GM18870 (cell line): ENCODE measurements at regions not wholly inside any gene's neighbourhood (a gene's known extent, or its start where the extent isn't known, plus 50 kb on each side); places are given as distances from the start of the nearest gene placed in this dataset.
"Not testable (repeated sequence)": the region's sequence is repeated elsewhere in the genome, so short reads cannot be mapped to it uniquely, and the experiment has no call there.

Experiments
- ATAC-seq: cut with Tn5 transposase; IDR thresholded peaks from one replicate; pipeline ENCODE4 v1.9.1; 2021; ENCODE audit warnings: moderate library complexity; ENCODE audit not compliant: unreplicated experiment

- no peak for ATAC-seq
Observed at GRCh38 chr15:35975941-35976340, 430.0 kb upstream of the DPH6 start.

- ATAC-seq = no peak
Observed at GRCh38 chr15:35979608-35980007, 433.6 kb upstream of the DPH6 start.

- no peak for ATAC-seq
Observed at GRCh38 chr15:35980719-35981118, 434.8 kb upstream of the DPH6 start.

GRCh38 chr15:35986191-35986721, 440.3 kb upstream of the DPH6 start:
- ATAC-seq = no peak

DNA sequence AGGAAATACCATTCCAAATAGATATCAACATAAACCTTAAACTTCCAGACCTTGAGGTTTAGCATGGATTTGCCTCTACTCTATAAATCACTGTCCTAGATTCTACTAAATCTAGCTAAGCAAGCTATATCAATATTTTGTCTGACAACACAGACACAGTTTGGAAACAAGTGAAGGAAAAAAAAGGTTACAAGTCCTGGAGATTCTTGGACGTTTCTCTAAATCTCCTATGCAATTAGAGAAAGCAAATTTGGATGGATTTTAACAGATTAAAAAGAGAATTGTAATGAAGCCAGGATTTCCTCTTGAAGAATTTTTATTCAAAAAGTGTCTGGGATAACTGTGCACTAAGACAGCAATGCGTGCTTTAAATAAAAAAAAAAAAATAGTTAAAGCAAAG, 441.1 kb upstream of the DPH6 start:
- ATAC-seq = no peak

GRCh38 chr15:35991386-35991785, 445.4 kb upstream of the DPH6 start:
- ATAC-seq = no peak

DNA sequence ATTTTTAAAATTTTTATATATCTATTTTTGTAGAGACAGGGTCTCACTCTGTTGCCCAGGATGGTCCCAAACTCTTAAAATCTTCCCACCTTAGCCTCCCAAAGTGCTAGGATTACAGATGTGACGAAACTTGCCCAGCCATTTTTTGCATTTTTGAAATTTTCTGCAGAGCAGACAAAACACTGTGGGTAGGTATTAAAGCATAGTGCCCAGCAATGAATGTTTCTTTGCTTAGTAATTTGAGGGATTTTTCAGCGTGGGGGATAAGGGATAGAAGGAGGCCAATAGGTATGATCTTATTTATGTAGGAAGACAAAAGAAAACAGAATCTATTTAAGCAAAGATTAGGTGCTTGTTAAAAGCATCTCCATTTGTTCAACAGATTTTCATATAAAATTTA, 446.8 kb upstream of the DPH6 start:
- no peak for ATAC-seq

DNA sequence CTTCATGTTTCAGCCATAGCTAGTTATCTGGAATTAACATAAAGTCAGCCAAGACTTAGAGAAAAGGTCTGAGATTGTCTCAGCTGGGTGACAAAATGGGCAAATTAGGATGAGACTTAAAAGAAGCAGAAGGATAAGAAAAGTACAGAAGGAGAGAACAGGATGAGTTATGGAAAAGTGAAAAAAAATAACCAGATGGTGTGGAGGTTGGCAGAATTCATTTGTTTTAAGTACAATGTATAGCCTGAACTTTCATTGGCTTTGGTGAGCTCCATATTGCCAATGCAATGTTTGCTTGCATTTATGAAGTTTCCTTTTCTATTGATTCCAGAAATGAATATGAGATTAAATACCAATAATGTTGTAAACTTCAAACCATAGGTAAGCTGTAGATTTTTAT, 447.2 kb upstream of the DPH6 start:
- ATAC-seq = no peak

DNA sequence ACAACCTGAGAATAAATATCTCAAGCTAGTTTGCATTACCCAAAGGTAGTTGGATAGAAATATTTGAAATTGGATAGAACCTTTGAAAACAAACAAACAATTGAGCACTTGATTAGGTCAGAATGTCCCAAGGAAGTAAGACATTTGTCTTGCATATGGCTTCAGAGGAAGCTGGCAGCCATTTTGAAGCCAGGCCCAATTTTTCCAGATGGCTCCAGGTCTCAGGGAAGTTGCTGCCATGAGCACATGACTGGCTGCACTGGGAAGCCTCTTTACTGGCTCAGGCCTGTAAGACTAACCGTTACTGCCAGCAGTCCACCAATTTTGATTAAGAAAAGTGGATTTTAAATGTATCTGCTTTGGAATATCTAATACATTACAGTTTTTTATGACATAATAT, 448.9 kb upstream of the DPH6 start:
- ATAC-seq = no peak

DNA sequence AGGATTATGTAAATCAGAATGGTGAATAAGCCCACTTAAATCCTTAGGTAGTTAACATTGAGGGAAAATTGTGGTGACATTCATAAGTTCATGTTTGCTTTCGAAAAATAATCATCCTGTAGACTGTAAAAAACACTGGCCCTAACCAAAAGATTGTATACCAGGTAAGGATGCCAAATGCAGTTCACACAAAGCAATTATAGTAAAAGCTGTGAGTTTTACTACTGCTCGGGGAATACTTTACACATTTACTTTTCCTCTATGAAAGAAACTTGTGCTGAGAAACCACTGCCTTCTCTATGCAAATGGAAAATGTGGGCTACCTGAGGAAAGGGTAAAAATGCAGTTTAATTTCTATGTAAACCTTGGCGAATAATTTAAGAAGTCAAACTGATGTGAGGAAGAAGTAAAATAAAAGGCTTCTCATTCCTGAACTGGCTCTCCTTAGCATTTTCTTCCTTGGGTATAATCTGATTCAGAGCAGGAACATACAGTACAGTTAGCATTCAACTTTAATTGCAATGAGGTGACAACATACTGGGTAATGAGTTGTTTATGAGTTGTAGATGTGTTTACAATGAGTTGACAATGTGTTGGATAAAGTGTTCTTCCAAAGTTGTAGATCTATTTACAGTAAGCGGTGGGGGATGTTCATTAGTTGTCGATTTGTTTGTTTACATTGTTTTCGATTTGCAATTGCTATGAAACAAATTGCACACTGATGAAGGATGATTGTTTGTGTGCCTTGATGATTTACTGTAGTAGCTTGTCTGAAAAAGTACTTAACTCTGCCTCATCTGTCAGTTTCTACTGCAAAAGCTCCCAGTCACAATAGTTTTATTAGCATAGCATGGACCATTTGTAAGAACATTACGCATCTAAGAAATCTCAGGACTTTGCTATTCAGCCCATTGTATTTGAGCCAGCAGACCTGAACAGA, 453.0 kb upstream of the DPH6 start:
- ATAC-seq = no peak

- no peak for ATAC-seq
Observed at GRCh38 chr15:36004891-36005490, 459.0 kb upstream of the DPH6 start.

- no peak for ATAC-seq
Observed at GRCh38 chr15:36005542-36005941, 459.6 kb upstream of the DPH6 start.

DNA sequence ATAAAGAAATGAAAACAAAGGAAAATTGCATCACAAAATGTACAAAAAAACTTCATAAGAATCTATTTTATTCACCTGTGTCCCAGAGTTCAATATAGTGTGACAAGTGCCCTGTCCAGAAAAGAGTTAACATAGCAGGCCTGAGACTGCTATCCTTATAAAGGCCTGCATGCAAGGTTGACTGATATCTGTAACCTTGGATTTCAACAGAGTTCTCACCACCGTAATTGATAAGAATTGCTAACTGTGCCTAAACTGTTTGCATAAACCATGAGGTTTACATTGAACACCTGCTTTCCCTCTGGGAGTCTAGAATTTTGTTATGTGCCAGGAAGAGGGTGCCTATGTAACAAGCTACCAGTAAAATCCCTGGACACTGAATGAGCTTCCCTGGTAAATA, 461.7 kb upstream of the DPH6 start:
- ATAC-seq = no peak

DNA sequence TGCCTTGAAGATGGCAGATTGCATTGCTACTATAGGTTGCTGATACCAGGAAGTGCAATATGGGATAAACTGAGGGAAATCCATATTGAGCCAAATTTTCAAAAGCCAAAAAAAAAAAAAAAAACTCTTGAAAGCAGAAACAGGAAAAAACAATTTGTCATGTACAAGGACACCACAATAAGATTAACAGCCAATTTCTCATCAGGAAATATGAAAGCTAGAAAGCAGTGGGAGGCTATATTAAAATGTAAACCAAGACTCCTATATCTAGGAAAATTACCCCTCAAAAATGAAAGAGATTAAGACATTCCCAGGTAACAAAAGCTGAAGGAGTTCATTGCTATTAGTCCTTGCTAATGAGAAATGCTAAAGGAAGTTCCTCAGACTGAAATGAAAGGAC, 462.8 kb upstream of the DPH6 start:
- no peak for ATAC-seq

GRCh38 chr15:36024031-36024688, 478.2 kb upstream of the DPH6 start:
- no peak for ATAC-seq

GRCh38 chr15:36026627-36027283, 480.8 kb upstream of the DPH6 start:
- ATAC-seq = no peak

GRCh38 chr15:36029606-36030210, 483.7 kb upstream of the DPH6 start:
- no peak for ATAC-seq

- no peak for ATAC-seq
Observed at GRCh38 chr15:36039996-36040572, 494.1 kb upstream of the DPH6 start.

DNA sequence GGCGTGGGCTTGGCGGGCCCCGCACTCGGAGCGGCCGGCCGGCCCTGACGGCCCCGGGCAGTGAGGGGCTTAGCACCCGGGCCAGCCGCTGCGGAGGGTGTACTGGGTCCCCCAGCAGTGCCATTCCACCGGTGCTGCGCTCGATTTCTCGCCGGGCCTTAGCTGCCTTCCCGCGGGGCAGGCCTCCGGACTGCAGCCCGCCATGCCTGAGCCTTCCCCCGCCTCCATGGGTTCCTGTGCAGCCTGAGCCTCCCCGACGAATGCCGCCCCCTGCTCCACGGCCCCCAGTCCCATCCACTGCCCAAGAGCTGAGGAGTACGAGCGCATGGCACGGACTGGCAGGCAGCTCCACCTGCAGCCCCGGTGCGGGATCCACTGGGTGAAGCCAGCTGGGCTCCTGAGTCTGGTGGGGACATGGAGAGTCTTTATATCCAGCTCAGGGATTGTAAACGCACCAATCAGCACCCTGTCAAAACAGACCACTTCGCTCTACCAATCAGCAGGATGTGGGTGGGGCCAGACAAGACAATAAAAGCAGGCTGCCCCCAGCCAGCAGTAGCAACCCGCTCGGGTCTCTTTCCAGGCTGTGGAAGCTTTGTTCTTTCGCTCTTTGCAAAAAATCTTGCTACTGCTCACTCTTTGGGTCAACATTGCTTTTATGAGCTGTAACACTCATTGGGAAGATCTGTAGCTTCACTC, 501.2 kb upstream of the DPH6 start:
- not testable (repeated sequence) for ATAC-seq

DNA sequence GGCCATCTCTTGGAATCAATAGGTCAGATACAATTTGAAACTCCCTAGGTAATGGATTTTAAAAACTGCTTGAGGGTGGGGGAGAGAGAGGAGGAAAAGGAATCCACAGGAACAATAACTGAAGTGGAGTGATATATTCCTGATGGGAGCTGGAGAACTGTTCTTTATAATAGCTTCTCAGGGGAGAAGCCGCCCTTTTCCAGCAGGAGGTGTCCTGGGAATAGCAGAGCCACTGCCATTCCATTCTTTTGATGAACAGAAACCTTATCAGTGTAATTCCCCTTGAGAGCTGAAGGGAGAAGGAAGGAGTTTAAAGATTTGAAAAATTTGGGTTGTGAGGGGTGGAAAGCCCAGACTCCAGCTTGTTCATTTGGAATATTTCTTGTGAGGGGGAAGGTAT, 504.9 kb upstream of the DPH6 start:
- ATAC-seq = no peak
